ENCODE measurements at regions not wholly inside any gene's neighbourhood (a gene's known extent, or its start where the extent isn't known, plus 50 kb on each side); places are given as distances from the start of the nearest gene placed in this dataset.

- no peak for TF ChIP-seq TAF1 (conservative IDR thresholded peaks at IDR 0.05)
- TF ChIP-seq, protein P1, sequence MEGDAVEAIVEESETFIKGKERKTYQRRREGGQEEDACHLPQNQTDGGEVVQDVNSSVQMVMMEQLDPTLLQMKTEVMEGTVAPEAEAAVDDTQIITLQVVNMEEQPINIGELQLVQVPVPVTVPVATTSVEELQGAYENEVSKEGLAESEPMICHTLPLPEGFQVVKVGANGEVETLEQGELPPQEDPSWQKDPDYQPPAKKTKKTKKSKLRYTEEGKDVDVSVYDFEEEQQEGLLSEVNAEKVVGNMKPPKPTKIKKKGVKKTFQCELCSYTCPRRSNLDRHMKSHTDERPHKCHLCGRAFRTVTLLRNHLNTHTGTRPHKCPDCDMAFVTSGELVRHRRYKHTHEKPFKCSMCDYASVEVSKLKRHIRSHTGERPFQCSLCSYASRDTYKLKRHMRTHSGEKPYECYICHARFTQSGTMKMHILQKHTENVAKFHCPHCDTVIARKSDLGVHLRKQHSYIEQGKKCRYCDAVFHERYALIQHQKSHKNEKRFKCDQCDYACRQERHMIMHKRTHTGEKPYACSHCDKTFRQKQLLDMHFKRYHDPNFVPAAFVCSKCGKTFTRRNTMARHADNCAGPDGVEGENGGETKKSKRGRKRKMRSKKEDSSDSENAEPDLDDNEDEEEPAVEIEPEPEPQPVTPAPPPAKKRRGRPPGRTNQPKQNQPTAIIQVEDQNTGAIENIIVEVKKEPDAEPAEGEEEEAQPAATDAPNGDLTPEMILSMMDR (IDR thresholded peaks at IDR 0.05; ENCODE audit: low read depth, low read length, missing input control): no peak
- no peak for TF ChIP-seq EGR1 (IDR thresholded peaks at IDR 0.05; ENCODE audit: low read depth in 2 of 2)
- TF ChIP-seq, protein P2, sequence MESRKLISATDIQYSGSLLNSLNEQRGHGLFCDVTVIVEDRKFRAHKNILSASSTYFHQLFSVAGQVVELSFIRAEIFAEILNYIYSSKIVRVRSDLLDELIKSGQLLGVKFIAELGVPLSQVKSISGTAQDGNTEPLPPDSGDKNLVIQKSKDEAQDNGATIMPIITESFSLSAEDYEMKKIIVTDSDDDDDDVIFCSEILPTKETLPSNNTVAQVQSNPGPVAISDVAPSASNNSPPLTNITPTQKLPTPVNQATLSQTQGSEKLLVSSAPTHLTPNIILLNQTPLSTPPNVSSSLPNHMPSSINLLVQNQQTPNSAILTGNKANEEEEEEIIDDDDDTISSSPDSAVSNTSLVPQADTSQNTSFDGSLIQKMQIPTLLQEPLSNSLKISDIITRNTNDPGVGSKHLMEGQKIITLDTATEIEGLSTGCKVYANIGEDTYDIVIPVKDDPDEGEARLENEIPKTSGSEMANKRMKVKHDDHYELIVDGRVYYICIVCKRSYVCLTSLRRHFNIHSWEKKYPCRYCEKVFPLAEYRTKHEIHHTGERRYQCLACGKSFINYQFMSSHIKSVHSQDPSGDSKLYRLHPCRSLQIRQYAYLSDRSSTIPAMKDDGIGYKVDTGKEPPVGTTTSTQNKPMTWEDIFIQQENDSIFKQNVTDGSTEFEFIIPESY (IDR thresholded peaks at IDR 0.05): no peak
- TF ChIP-seq REST (IDR thresholded peaks at IDR 0.05): no peak
- TF ChIP-seq, protein P3, sequence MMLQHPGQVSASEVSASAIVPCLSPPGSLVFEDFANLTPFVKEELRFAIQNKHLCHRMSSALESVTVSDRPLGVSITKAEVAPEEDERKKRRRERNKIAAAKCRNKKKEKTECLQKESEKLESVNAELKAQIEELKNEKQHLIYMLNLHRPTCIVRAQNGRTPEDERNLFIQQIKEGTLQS (IDR thresholded peaks at IDR 0.05): no peak
Observed at GRCh38 chr12:115818973-115819372, 458.5 kb downstream of the MED13L start.

Measured in liver (tissue), 3 donors.